ENCODE measurements at regions not wholly inside any gene's neighbourhood (a gene's known extent, or its start where the extent isn't known, plus 50 kb on each side); places are given as distances from the start of the nearest gene placed in this dataset.

DNA sequence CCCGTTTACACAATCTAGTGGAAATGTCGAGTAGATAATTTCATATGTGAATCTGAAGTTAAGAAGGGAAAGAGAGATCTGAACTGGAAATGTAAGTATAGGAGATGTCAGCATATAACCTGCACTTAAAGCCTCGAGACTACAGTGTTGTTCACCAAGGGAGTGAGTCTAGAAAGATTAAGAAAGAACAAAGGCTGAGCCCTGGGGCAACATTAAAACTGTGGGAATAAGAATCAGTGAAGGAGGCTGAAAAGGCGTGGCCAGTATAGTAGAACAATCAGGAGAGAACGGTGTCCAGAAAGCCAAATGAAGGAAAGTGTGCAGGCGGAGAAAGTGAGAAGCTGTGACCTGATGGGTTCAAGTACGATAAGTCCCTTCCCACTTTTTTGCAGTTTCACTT lies 118.8 kb upstream of the TENM3 start:
- H3K79me2 ChIP-seq (ENCODE audit: low read length), result no peaks in the 10 kb centered on the region
- no peaks in the 10 kb centered on the region for H4K20me1 ChIP-seq (ENCODE audit: insufficient read depth, low read depth, low read length)
- no peaks in the 10 kb centered on the region for H3K9me2 ChIP-seq (replicated peaks; ENCODE audit: insufficient read depth, low read length)
- no peak overlapping the region for H2AFZ ChIP-seq (ENCODE audit: low read length)
- H3K9me3 ChIP-seq (ENCODE audit: low read length), result no peaks in the 10 kb centered on the region
- H3K4me3 ChIP-seq (ENCODE audit: low read length), result no peak overlapping the region
- no peaks in the 10 kb centered on the region for H3K4me1 ChIP-seq (ENCODE audit: low read length)
- H3K36me3 ChIP-seq (ENCODE audit: insufficient read depth, low read length), result no peaks in the 10 kb centered on the region
- H3K4me2 ChIP-seq (ENCODE audit: low read depth, low read length, poor library complexity, severe bottlenecking), result no peak overlapping the region
- DNase-seq, result no peak
- H3K27me3 ChIP-seq (ENCODE audit: low read length), result no peaks in the 10 kb centered on the region
- H3K27ac ChIP-seq (ENCODE audit: low read length), result no peak overlapping the region
- H3K9ac ChIP-seq (ENCODE audit: low read length), result no peak overlapping the region

DNA sequence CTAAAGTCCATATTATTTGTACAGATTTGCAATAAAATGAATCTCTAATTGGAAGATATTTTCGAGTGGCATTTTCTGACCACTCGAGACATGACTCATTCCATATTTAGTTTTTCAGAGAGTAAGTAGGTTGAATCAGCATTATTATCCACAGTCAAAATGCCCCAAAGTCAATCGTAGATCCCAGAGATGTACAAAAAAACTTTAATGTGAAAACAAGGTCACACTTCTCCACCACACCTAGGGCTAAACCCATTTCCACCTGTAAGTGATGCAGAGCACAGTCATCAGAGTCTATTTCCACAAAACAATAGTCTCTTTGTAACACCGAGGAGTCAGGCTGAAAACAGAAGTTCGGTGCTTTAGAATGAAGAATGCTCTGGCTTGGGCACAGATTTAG lies 117.1 kb upstream of the TENM3 start:
- no peak overlapping the region for H3K4me2 ChIP-seq (ENCODE audit: low read depth, low read length, poor library complexity, severe bottlenecking)
- no peak overlapping the region for H3K27ac ChIP-seq (ENCODE audit: low read length)
- H2AFZ ChIP-seq (ENCODE audit: low read length), result no peak overlapping the region
- no peak overlapping the region for H3K4me3 ChIP-seq (ENCODE audit: low read length)
- no peaks in the 10 kb centered on the region for H3K9me2 ChIP-seq (replicated peaks; ENCODE audit: insufficient read depth, low read length)
- no peaks in the 10 kb centered on the region for H3K36me3 ChIP-seq (ENCODE audit: insufficient read depth, low read length)
- H3K27me3 ChIP-seq (ENCODE audit: low read length), result no peaks in the 10 kb centered on the region
- DNase-seq, result no peak
- no peaks in the 10 kb centered on the region for H4K20me1 ChIP-seq (ENCODE audit: insufficient read depth, low read depth, low read length)
- H3K9me3 ChIP-seq (ENCODE audit: low read length), result no peaks in the 10 kb centered on the region
- H3K9ac ChIP-seq (ENCODE audit: low read length), result no peak overlapping the region
- H3K4me1 ChIP-seq (ENCODE audit: low read length), result no peaks in the 10 kb centered on the region
- no peaks in the 10 kb centered on the region for H3K79me2 ChIP-seq (ENCODE audit: low read length)

- Histone ChIP-seq H4K20me1 (ENCODE audit: insufficient read depth, low read depth, low read length) (no peaks in the 10 kb centered on the region), H3K4me3 (ENCODE audit: low read length) (no peak overlapping the region), H3K27me3 (ENCODE audit: low read length) (no peaks in the 10 kb centered on the region), H3K9me2 (replicated peaks; ENCODE audit: insufficient read depth, low read length) (no peaks in the 10 kb centered on the region), H3K9ac (ENCODE audit: low read length) (no peak overlapping the region), H3K79me2 (ENCODE audit: low read length) (no peaks in the 10 kb centered on the region), H3K27ac (ENCODE audit: low read length) (no peak overlapping the region), H3K36me3 (ENCODE audit: insufficient read depth, low read length) (no peaks in the 10 kb centered on the region), H3K4me2 (ENCODE audit: low read depth, low read length, poor library complexity, severe bottlenecking) (no peak overlapping the region), H3K9me3 (ENCODE audit: low read length) (no peaks in the 10 kb centered on the region), H2AFZ (ENCODE audit: low read length) (no peak overlapping the region), H3K4me1 (ENCODE audit: low read length) (no peaks in the 10 kb centered on the region)
- DNase-seq, result no peak
Observed at GRCh38 chr4:182126603-182127002, 116.6 kb upstream of the TENM3 start.

DNA sequence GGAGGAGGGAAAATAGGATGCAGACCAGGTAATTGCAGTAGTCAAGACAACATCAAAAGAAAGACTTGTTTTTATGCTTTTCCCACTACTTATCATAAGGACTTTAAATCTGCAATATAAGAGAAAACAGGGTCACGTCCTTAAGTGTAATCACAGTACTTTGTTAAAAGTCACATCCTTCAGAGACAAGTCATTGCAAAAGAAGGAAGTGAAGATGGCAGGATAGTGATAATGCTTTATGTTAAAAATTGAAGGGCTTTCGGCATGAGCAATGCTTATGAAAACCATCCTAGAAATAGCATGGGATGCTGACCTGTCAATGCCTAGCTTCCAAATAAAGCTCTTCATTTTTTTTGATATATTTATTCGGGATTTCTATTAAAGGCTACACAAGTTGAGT lies 110.2 kb upstream of the TENM3 start:
- Histone ChIP-seq H3K9me2 (replicated peaks; ENCODE audit: insufficient read depth, low read length) (no peaks in the 10 kb centered on the region), H3K9ac (ENCODE audit: low read length) (no peak overlapping the region), H3K27me3 (ENCODE audit: low read length) (no peaks in the 10 kb centered on the region), H4K20me1 (ENCODE audit: insufficient read depth, low read depth, low read length) (no peaks in the 10 kb centered on the region), H3K4me3 (ENCODE audit: low read length) (no peak overlapping the region), H3K9me3 (ENCODE audit: low read length) (no peaks in the 10 kb centered on the region), H2AFZ (ENCODE audit: low read length) (no peak overlapping the region), H3K4me1 (ENCODE audit: low read length) (no peaks in the 10 kb centered on the region), H3K27ac (ENCODE audit: low read length) (no peak overlapping the region), H3K4me2 (ENCODE audit: low read depth, low read length, poor library complexity, severe bottlenecking) (no peak overlapping the region), H3K79me2 (ENCODE audit: low read length) (no peaks in the 10 kb centered on the region), H3K36me3 (ENCODE audit: insufficient read depth, low read length) (no peaks in the 10 kb centered on the region)
- no peak for DNase-seq

DNA sequence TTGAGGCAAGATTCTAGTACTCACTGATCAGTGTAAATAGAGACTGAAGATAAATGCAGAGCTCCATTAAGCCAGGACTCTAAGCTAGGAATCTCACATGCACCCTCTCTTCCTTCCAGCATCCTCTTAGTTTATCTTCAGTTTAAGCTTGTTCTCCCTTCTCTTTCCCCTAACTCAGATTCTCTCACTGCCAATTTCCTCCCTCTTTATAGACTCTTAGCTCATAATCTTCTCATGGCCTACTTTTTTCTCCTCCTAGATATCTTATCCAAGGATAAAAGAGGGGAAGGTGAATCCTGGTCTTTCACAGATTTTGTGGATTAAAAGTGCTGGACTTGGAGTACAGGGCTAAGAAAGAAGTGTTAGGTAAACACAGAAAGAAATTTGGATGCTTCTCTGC lies 108.9 kb upstream of the TENM3 start:
- Histone ChIP-seq H3K9ac (ENCODE audit: low read length) (no peak overlapping the region), H3K4me2 (ENCODE audit: low read depth, low read length, poor library complexity, severe bottlenecking) (no peak overlapping the region), H3K4me1 (ENCODE audit: low read length) (no peaks in the 10 kb centered on the region), H3K4me3 (ENCODE audit: low read length) (no peak overlapping the region), H3K36me3 (ENCODE audit: insufficient read depth, low read length) (no peaks in the 10 kb centered on the region), H4K20me1 (ENCODE audit: insufficient read depth, low read depth, low read length) (no peaks in the 10 kb centered on the region), H2AFZ (ENCODE audit: low read length) (no peak overlapping the region), H3K27me3 (ENCODE audit: low read length) (no peaks in the 10 kb centered on the region), H3K79me2 (ENCODE audit: low read length) (no peaks in the 10 kb centered on the region), H3K9me3 (ENCODE audit: low read length) (no peaks in the 10 kb centered on the region), H3K9me2 (replicated peaks; ENCODE audit: insufficient read depth, low read length) (no peaks in the 10 kb centered on the region), H3K27ac (ENCODE audit: low read length) (no peak overlapping the region)
- no peak for DNase-seq

DNA sequence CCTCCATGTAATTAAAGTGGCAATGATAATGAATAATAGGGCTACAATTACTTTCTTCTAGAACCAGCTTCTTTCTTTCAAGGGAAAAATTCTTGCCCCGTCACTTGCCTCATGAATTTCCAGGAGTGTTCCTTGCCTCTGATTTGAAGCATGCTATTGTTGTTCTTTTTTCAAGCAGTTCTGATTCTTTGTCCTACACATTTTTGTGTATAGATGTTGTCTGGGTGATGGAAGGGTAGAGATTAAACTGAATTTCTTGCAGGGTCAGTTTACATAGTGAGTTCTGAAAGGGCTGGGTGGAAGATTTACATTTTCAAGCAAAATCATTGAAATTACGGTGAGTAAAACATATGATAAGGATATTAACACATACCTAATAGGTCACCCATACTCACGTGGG lies 107.0 kb upstream of the TENM3 start:
- H3K4me2 ChIP-seq (ENCODE audit: low read depth, low read length, poor library complexity, severe bottlenecking), result no peak overlapping the region
- no peaks in the 10 kb centered on the region for H3K27me3 ChIP-seq (ENCODE audit: low read length)
- H3K36me3 ChIP-seq (ENCODE audit: insufficient read depth, low read length), result no peaks in the 10 kb centered on the region
- no peaks in the 10 kb centered on the region for H3K79me2 ChIP-seq (ENCODE audit: low read length)
- no peaks in the 10 kb centered on the region for H4K20me1 ChIP-seq (ENCODE audit: insufficient read depth, low read depth, low read length)
- H3K9me3 ChIP-seq (ENCODE audit: low read length), result no peaks in the 10 kb centered on the region
- no peak overlapping the region for H3K9ac ChIP-seq (ENCODE audit: low read length)
- no peaks in the 10 kb centered on the region for H3K9me2 ChIP-seq (replicated peaks; ENCODE audit: insufficient read depth, low read length)
- no peak for DNase-seq
- no peak overlapping the region for H2AFZ ChIP-seq (ENCODE audit: low read length)
- H3K4me3 ChIP-seq (ENCODE audit: low read length), result no peak overlapping the region
- H3K4me1 ChIP-seq (ENCODE audit: low read length), result no peaks in the 10 kb centered on the region
- no peak overlapping the region for H3K27ac ChIP-seq (ENCODE audit: low read length)

GRCh38 chr4:182137343-182137742 lies 105.9 kb upstream of the TENM3 start:
- no peak overlapping the region for H2AFZ ChIP-seq (ENCODE audit: low read length)

GRCh38 chr4:182139491-182139890 lies 103.7 kb upstream of the TENM3 start:
- no peaks in the 10 kb centered on the region for H3K9me2 ChIP-seq (replicated peaks; ENCODE audit: insufficient read depth, low read length)
- no peak overlapping the region for H3K4me3 ChIP-seq (ENCODE audit: low read length)
- DNase-seq, result no peak
- no peaks in the 10 kb centered on the region for H3K79me2 ChIP-seq (ENCODE audit: low read length)
- H3K4me2 ChIP-seq (ENCODE audit: low read depth, low read length, poor library complexity, severe bottlenecking), result no peak overlapping the region
- H3K9me3 ChIP-seq (ENCODE audit: low read length), result no peaks in the 10 kb centered on the region
- no peak overlapping the region for H3K9ac ChIP-seq (ENCODE audit: low read length)
- H3K27ac ChIP-seq (ENCODE audit: low read length), result no peak overlapping the region
- H3K27me3 ChIP-seq (ENCODE audit: low read length), result no peaks in the 10 kb centered on the region
- no peaks in the 10 kb centered on the region for H4K20me1 ChIP-seq (ENCODE audit: insufficient read depth, low read depth, low read length)
- no peak overlapping the region for H2AFZ ChIP-seq (ENCODE audit: low read length)
- no peaks in the 10 kb centered on the region for H3K36me3 ChIP-seq (ENCODE audit: insufficient read depth, low read length)
- H3K4me1 ChIP-seq (ENCODE audit: low read length), result no peaks in the 10 kb centered on the region

More at GRCh38 chr4:182137343-182137742, 105.9 kb upstream of the TENM3 start:
- no peak overlapping the region for H3K4me2 ChIP-seq (ENCODE audit: low read depth, low read length, poor library complexity, severe bottlenecking)
- H4K20me1 ChIP-seq (ENCODE audit: insufficient read depth, low read depth, low read length), result no peaks in the 10 kb centered on the region
- no peaks in the 10 kb centered on the region for H3K9me3 ChIP-seq (ENCODE audit: low read length)
- H3K27me3 ChIP-seq (ENCODE audit: low read length), result no peaks in the 10 kb centered on the region
- H3K9ac ChIP-seq (ENCODE audit: low read length), result no peak overlapping the region
- no peak overlapping the region for H3K27ac ChIP-seq (ENCODE audit: low read length)
- DNase-seq, result no peak
- H3K79me2 ChIP-seq (ENCODE audit: low read length), result no peaks in the 10 kb centered on the region
- no peaks in the 10 kb centered on the region for H3K4me1 ChIP-seq (ENCODE audit: low read length)
- no peak overlapping the region for H3K4me3 ChIP-seq (ENCODE audit: low read length)
- no peaks in the 10 kb centered on the region for H3K9me2 ChIP-seq (replicated peaks; ENCODE audit: insufficient read depth, low read length)
- H3K36me3 ChIP-seq (ENCODE audit: insufficient read depth, low read length), result no peaks in the 10 kb centered on the region

DNA sequence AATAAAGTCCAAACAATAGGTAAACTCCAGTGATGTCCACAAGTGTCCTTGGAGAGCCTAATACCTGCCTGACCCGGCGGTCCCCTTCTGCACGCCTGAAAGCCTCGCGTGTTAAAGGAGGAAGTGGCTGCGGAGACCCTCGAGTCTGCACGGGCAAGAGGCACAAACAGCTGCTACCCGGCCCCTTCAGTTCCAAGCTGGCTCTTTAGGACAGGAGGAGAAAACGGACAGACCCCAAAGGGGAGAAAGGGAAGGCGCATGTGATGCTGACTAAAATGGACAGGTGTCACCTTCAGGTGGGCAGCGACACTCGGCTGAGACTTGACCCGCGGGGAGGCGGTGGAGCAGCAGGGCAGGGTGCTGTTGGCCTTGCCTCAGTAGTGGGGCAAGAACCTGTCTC lies 102.7 kb upstream of the TENM3 start:
- Histone ChIP-seq H3K9me3 (ENCODE audit: low read length) (no peaks in the 10 kb centered on the region), H3K9me2 (replicated peaks; ENCODE audit: insufficient read depth, low read length) (no peaks in the 10 kb centered on the region), H3K9ac (ENCODE audit: low read length) (no peak overlapping the region), H3K4me3 (ENCODE audit: low read length) (no peak overlapping the region), H3K4me1 (ENCODE audit: low read length) (no peaks in the 10 kb centered on the region), H3K27me3 (ENCODE audit: low read length) (no peaks in the 10 kb centered on the region), H3K4me2 (ENCODE audit: low read depth, low read length, poor library complexity, severe bottlenecking) (no peak overlapping the region), H4K20me1 (ENCODE audit: insufficient read depth, low read depth, low read length) (no peaks in the 10 kb centered on the region), H2AFZ (ENCODE audit: low read length) (no peak overlapping the region), H3K27ac (ENCODE audit: low read length) (no peak overlapping the region), H3K79me2 (ENCODE audit: low read length) (no peaks in the 10 kb centered on the region), H3K36me3 (ENCODE audit: insufficient read depth, low read length) (no peaks in the 10 kb centered on the region)
- DNase-seq, result no peak
